ENCODE measurements at regions not wholly inside any gene's neighbourhood (a gene's known extent, or its start where the extent isn't known, plus 50 kb on each side); places are given as distances from the start of the nearest gene placed in this dataset.

DNA sequence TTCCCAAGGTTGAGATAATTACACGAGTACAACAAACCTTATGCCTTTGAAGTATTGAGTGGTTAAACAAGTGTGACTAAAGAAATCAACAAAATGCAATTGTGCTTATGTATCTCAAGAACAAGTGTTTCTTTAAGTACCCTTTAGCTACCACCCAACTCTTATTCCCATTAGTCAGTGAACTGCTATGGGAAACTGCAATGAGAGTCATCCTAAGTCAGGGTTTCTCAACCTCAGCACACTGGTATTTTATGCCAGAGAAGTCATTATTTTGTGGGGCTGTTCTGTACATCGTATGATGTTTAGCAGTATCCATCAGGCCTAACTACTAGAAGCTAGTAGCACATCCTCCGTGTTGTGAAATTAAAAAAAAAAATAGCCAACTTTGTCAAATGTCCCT lies 549.1 kb upstream of the BOD1L1 start:
- H3K27ac Mint-ChIP-seq (ENCODE audit: unreplicated experiment): no peak overlapping the region
- H3K27me3 Mint-ChIP-seq (ENCODE audit: unreplicated experiment): peaks cover 4% of the 10 kb centered on the region
- no peak for TF ChIP-seq CTCF (IDR thresholded peaks at IDR 0.05; ENCODE audit: partially characterized antibody, unreplicated experiment)
- no peak for DNase-seq
- peaks cover 4% of the 10 kb centered on the region for H3K4me1 Mint-ChIP-seq (ENCODE audit: low read depth, unreplicated experiment)
- no peaks in the 10 kb centered on the region for H3K36me3 Mint-ChIP-seq (ENCODE audit: unreplicated experiment)
- no peak overlapping the region for H3K4me3 Mint-ChIP-seq (ENCODE audit: unreplicated experiment)
- H3K9me3 Mint-ChIP-seq (ENCODE audit: unreplicated experiment): no peaks in the 10 kb centered on the region

DNA sequence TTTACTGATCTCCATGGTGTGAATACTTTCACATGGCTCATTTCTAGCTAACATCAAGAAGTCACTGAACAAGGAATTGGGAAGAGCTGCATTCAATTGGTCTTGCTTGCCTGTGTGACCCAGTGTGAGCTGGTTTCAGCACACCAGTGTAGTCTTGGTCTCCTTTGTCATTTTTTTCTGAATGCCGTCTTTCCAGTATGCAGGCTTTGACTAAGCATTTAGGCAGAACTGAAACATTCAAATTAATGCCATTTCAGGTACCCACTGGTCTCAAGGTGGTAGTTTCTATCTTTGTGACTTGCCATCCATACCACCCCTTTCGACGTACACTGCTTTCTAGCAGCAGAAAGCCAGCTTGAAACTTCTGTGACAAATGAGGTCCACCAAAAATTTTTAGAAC lies 550.5 kb upstream of the BOD1L1 start:
- TF ChIP-seq CTCF (IDR thresholded peaks at IDR 0.05; ENCODE audit: partially characterized antibody, unreplicated experiment): no peak
- Mint-ChIP-seq H3K4me1 (ENCODE audit: low read depth, unreplicated experiment) (no peaks in the 10 kb centered on the region), H3K27ac (ENCODE audit: unreplicated experiment) (no peak overlapping the region), H3K9me3 (ENCODE audit: unreplicated experiment) (no peaks in the 10 kb centered on the region), H3K36me3 (ENCODE audit: unreplicated experiment) (no peaks in the 10 kb centered on the region), H3K27me3 (ENCODE audit: unreplicated experiment) (peaks cover 3% of the 10 kb centered on the region), H3K4me3 (ENCODE audit: unreplicated experiment) (no peak overlapping the region)
- DNase-seq: no peak

DNA sequence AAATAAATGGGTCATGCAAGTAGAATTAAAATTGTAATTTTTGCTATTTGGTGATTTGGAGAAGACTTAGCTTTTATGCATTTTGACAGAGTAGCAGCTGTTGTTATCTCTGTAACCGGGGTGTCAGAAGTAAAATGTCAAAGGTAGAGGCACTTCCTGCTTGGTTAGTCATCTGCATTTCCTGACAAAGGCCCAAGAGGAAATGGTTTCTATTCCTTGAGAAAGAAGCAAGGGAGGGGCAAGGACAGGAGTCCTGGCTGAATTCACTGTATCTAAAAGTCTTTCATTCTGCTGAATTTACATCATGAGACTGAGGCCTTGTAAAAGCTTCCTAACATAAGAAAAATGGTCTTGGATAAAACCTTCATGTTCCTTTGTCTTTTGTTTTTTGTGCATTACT lies 550.9 kb upstream of the BOD1L1 start:
- Mint-ChIP-seq H3K9me3 (ENCODE audit: unreplicated experiment) (no peaks in the 10 kb centered on the region), H3K4me1 (ENCODE audit: low read depth, unreplicated experiment) (peaks cover 1% of the 10 kb centered on the region), H3K27ac (ENCODE audit: unreplicated experiment) (no peak overlapping the region), H3K4me3 (ENCODE audit: unreplicated experiment) (no peak overlapping the region), H3K36me3 (ENCODE audit: unreplicated experiment) (no peaks in the 10 kb centered on the region), H3K27me3 (ENCODE audit: unreplicated experiment) (peaks cover 3% of the 10 kb centered on the region)
- DNase-seq: no peak
- no peak for TF ChIP-seq CTCF (IDR thresholded peaks at IDR 0.05; ENCODE audit: partially characterized antibody, unreplicated experiment)

GRCh38 chr4:14180166-14180565 lies 552.6 kb upstream of the BOD1L1 start:
- no peak for DNase-seq
- TF ChIP-seq CTCF (IDR thresholded peaks at IDR 0.05; ENCODE audit: partially characterized antibody, unreplicated experiment): no peak
- H3K9me3 Mint-ChIP-seq (ENCODE audit: unreplicated experiment): peaks cover 2% of the 10 kb centered on the region
- H3K36me3 Mint-ChIP-seq (ENCODE audit: unreplicated experiment): no peaks in the 10 kb centered on the region
- no peak overlapping the region for H3K27ac Mint-ChIP-seq (ENCODE audit: unreplicated experiment)
- H3K4me3 Mint-ChIP-seq (ENCODE audit: unreplicated experiment): no peak overlapping the region
- H3K4me1 Mint-ChIP-seq (ENCODE audit: low read depth, unreplicated experiment): peaks cover 7% of the 10 kb centered on the region
- H3K27me3 Mint-ChIP-seq (ENCODE audit: unreplicated experiment): no peaks in the 10 kb centered on the region

GRCh38 chr4:14180983-14181601 lies 553.6 kb upstream of the BOD1L1 start:
- no peak overlapping the region for H3K27ac Mint-ChIP-seq (ENCODE audit: unreplicated experiment)

More at GRCh38 chr4:14180983-14181601, 553.6 kb upstream of the BOD1L1 start:
- DNase-seq: no peak
- peaks cover 2% of the 10 kb centered on the region for H3K9me3 Mint-ChIP-seq (ENCODE audit: unreplicated experiment)
- TF ChIP-seq CTCF (IDR thresholded peaks at IDR 0.05; ENCODE audit: partially characterized antibody, unreplicated experiment): no peak
- peaks cover 7% of the 10 kb centered on the region for H3K4me1 Mint-ChIP-seq (ENCODE audit: low read depth, unreplicated experiment)
- H3K4me3 Mint-ChIP-seq (ENCODE audit: unreplicated experiment): no peak overlapping the region
- no peaks in the 10 kb centered on the region for H3K36me3 Mint-ChIP-seq (ENCODE audit: unreplicated experiment)
- H3K27me3 Mint-ChIP-seq (ENCODE audit: unreplicated experiment): no peaks in the 10 kb centered on the region

Data from glutamatergic neuron (in vitro differentiated cells).